GM12878 (cell line): ENCODE measurements at regions not wholly inside any gene's neighbourhood (a gene's known extent, or its start where the extent isn't known, plus 50 kb on each side); places are given as distances from the start of the nearest gene placed in this dataset.

Experiments
- CEBPB ChIP-seq, 2 experiments: fragments of 150-350 bp in 1 of 2; IDR thresholded peaks; 2 replicates each; pipeline ENCODE4 v1.6.1; 2012 to 2014; ENCODE audit warnings: low read depth in 2 of 2, low read length in 2 of 2, borderline replicate concordance in 1 of 2, inconsistent platforms in 1 of 2
- FOXM1 ChIP-seq: IDR thresholded peaks from 2 replicates; pipeline ENCODE4 v1.6.1; 2012; ENCODE audit warnings: low read depth, mild to moderate bottlenecking, inconsistent platforms, low read length, moderate library complexity
- JUNB ChIP-seq: IDR thresholded peaks from 2 replicates; pipeline ENCODE4 v1.6.1; 2016; ENCODE audit warnings: antibody characterized with exemption, mild to moderate bottlenecking
- TF ChIP-seq, protein P1 (sequence below), 3 experiments: IDR thresholded peaks in 2 of 3; conservative IDR thresholded peaks in 1 of 3; 2 replicates each; pipeline ENCODE4 v1.5.1; 2011; ENCODE audit warnings: low read depth in 3 of 3, low read length in 3 of 3, mild to moderate bottlenecking in 3 of 3, control low read depth in 2 of 3, moderate library complexity in 2 of 3, inconsistent platforms in 1 of 3, mixed read lengths in 1 of 3; ENCODE audit not compliant: control insufficient read depth in 2 of 3, insufficient read depth in 1 of 3; ENCODE audit errors: extremely low read depth in 1 of 3
- TF ChIP-seq, protein P2 (sequence below): fragments of 450-650 bp; IDR thresholded peaks from 2 replicates; pipeline ENCODE4 v1.6.1; 2016; ENCODE audit warnings: mild to moderate bottlenecking, moderate library complexity, borderline replicate concordance
- TF ChIP-seq, protein P3 (sequence below): IDR thresholded peaks from 2 replicates; pipeline ENCODE4 v1.6.1; 2012; ENCODE audit warnings: low read depth, low read length, improper control_type of control experiment

DNA sequence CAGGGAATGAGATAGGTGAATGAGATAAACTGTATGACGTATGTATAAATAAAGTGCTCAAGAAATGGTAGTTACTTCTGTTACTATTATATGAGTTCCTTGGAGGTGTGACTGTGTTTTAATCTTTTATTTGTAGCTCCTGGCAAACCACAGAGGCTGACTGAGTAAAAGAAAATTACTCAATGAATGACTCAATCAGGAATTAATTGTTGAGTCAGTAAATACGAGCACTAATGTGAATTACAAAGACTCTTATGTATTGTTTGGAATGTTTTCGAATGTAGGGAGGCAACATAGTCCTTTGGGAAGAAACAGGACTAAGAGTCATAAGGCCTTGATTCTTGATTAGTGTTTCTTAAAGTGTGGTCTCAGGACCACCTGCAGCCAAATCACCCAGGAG lies 51.1 kb upstream of the BLID start:
- TF ChIP-seq, protein P1, sequence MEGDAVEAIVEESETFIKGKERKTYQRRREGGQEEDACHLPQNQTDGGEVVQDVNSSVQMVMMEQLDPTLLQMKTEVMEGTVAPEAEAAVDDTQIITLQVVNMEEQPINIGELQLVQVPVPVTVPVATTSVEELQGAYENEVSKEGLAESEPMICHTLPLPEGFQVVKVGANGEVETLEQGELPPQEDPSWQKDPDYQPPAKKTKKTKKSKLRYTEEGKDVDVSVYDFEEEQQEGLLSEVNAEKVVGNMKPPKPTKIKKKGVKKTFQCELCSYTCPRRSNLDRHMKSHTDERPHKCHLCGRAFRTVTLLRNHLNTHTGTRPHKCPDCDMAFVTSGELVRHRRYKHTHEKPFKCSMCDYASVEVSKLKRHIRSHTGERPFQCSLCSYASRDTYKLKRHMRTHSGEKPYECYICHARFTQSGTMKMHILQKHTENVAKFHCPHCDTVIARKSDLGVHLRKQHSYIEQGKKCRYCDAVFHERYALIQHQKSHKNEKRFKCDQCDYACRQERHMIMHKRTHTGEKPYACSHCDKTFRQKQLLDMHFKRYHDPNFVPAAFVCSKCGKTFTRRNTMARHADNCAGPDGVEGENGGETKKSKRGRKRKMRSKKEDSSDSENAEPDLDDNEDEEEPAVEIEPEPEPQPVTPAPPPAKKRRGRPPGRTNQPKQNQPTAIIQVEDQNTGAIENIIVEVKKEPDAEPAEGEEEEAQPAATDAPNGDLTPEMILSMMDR (IDR thresholded peaks at IDR 0.05 in 2 of 3, conservative IDR thresholded peaks at IDR 0.05 in 1 of 3; ENCODE audit: control insufficient read depth in 2 of 3, extremely low read depth in 1 of 3, insufficient read depth in 1 of 3, low read depth in 3 of 3, low read length in 3 of 3), result no peak
- TF ChIP-seq, protein P2, sequence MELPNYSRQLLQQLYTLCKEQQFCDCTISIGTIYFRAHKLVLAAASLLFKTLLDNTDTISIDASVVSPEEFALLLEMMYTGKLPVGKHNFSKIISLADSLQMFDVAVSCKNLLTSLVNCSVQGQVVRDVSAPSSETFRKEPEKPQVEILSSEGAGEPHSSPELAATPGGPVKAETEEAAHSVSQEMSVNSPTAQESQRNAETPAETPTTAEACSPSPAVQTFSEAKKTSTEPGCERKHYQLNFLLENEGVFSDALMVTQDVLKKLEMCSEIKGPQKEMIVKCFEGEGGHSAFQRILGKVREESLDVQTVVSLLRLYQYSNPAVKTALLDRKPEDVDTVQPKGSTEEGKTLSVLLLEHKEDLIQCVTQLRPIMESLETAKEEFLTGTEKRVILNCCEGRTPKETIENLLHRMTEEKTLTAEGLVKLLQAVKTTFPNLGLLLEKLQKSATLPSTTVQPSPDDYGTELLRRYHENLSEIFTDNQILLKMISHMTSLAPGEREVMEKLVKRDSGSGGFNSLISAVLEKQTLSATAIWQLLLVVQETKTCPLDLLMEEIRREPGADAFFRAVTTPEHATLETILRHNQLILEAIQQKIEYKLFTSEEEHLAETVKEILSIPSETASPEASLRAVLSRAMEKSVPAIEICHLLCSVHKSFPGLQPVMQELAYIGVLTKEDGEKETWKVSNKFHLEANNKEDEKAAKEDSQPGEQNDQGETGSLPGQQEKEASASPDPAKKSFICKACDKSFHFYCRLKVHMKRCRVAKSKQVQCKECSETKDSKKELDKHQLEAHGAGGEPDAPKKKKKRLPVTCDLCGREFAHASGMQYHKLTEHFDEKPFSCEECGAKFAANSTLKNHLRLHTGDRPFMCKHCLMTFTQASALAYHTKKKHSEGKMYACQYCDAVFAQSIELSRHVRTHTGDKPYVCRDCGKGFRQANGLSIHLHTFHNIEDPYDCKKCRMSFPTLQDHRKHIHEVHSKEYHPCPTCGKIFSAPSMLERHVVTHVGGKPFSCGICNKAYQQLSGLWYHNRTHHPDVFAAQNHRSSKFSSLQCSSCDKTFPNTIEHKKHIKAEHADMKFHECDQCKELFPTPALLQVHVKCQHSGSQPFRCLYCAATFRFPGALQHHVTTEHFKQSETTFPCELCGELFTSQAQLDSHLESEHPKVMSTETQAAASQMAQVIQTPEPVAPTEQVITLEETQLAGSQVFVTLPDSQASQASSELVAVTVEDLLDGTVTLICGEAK, result no peak
- TF ChIP-seq, protein P3, sequence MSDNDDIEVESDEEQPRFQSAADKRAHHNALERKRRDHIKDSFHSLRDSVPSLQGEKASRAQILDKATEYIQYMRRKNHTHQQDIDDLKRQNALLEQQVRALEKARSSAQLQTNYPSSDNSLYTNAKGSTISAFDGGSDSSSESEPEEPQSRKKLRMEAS, result no peak
- no peak for TF ChIP-seq CEBPB (IDR thresholded peaks at IDR 0.05; ENCODE audit: borderline replicate concordance in 1 of 2, low read depth in 2 of 2, low read length in 2 of 2)
- TF ChIP-seq JUNB, result no peak
- no peak for TF ChIP-seq FOXM1
